Upper lobe of right lung (tissue), 1 donor: ENCODE measurements at regions not wholly inside any gene's neighbourhood (a gene's known extent, or its start where the extent isn't known, plus 50 kb on each side); places are given as distances from the start of the nearest gene placed in this dataset.

Experiments used
- ATAC-seq: fragments of 200-7000 bp; cut with Tn5 transposase; one replicate; pipeline ENCODE4 v1.9.1; 2020; ENCODE audit warnings: mild to moderate bottlenecking, moderate library complexity
- DNase-seq: peaks from one replicate; pipeline ENCODE4 v3.0.0-alpha.2; 2020
- H3K27ac ChIP-seq: fragments of 200-600 bp; one replicate; pipeline ENCODE4 v1.8.0; 2022
- H3K27me3 ChIP-seq: fragments of 200-600 bp; one replicate; pipeline ENCODE4 v1.8.0; 2022; ENCODE audit warnings: mild to moderate bottlenecking
- H3K36me3 ChIP-seq: fragments of 200-600 bp; one replicate; pipeline ENCODE4 v1.8.0; 2022
- H3K4me1 ChIP-seq: fragments of 200-600 bp; one replicate; pipeline ENCODE4 v1.8.0; 2022
- H3K4me3 ChIP-seq: fragments of 200-600 bp; one replicate; pipeline ENCODE4 v1.8.0; 2022; ENCODE audit warnings: mild to moderate bottlenecking
- H3K9me3 ChIP-seq: fragments of 200-600 bp; one replicate; pipeline ENCODE4 v1.8.0; 2022
- CTCF ChIP-seq: fragments of 200-600 bp; IDR thresholded peaks from one replicate; pipeline ENCODE4 v1.8.0; 2022; ENCODE audit warnings: antibody characterized with exemption
- intact Hi-C: fragments of 100-400 bp; cut with DNase I; formaldehyde crosslinking; loops from one replicate; pipeline ENCODE4 v1.11.0; 2022
- donor health status: DM: no; HTN: yes; CAD: no; lungs with severe emphysema.

GRCh38 chr11:116279511-116279910 is 493.3 kb downstream of the BUD13 start:
- Histone ChIP-seq H3K27ac (no peak overlapping the region), H3K36me3 (no peaks in the 10 kb centered on the region), H3K4me3 (no peak overlapping the region), H3K4me1 (no peaks in the 10 kb centered on the region), H3K9me3 (no peaks in the 10 kb centered on the region), H3K27me3 (no peaks in the 10 kb centered on the region)
- ATAC-seq, result no peak
- no peak for TF ChIP-seq CTCF
- no peak for DNase-seq
- intact Hi-C loops, result loop anchor here (10.0 kb wide), 1 partner anchor 955 kb away; no protein-coding TSS in a partner anchor

DNA sequence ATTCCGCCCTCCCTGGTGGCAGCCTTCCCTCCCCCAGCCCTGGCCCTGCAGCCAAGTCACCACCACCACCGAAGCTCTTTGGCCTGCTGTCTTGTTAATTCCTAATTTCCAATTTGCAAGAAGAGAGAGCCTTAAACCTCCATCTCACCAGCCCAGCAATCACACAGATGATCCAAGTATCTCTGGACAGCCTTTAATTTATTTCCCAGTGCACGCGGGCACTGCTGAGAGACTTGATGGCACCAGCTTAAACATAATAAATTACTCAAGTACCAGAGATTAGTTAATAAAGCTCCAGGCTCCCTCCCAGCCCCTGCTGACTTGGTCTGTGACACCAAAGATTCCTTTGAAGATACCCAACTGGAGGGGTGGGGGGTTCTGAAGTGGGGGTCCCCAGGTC is 494.7 kb downstream of the BUD13 start:
- no peaks in the 10 kb centered on the region for H3K9me3 ChIP-seq
- H3K36me3 ChIP-seq, result no peaks in the 10 kb centered on the region
- H3K4me3 ChIP-seq, result no peak overlapping the region
- no peaks in the 10 kb centered on the region for H3K4me1 ChIP-seq
- DNase-seq (no peak), ATAC-seq (no peak)
- intact Hi-C loops, result loop anchor here (10.0 kb wide), 1 partner anchor 953 kb away; no protein-coding TSS in a partner anchor
- no peaks in the 10 kb centered on the region for H3K27me3 ChIP-seq
- no peak for TF ChIP-seq CTCF
- no peak overlapping the region for H3K27ac ChIP-seq

DNA sequence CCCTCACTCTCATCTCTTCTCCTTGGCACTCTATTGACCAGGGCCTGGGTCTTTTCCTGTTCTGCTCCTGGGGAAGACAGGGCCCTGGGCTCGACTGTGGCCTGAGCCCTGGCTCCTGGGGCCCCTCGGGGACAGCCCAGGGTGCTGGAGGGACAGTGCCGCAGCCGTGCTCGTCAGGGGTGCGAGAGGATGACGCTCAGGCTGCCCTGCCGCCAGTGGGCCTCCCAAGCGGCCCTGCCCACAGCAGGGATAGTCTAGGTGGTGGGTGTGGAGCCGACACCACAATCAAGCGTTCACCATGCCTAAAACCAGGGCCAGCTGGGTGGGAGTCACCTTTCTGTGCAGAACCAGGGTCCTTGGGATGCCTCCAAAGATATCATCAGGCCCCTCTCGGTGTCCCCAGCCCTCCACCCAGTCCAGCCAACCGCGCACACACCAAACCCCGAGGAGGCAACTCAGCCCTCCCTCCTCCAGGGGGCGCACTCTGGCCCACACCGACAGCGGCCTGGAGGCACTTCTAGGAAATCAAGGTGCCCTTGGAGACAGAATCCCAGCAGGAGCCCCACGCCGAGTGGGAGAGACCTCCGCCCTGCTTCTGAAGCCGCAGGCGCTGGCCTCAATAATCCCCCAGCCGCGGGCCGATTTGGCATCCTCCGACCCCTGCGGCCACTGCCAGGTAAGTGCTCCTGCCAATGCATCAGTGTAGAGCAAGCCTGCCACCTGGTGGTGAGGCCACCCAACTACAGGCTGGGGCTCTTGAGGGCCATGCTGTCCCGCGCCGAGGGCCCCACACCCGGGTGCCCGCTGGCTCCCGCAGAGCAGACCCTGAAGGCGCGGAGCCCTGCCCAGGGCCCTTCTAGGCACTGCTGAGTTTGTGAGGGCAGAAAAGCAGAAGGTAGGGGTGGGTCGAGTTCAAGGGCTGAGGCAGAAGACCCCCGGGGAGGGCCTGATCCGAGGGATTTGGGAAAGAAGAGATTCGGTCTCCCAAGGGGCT is 496.4 kb downstream of the BUD13 start:
- H3K4me3 ChIP-seq, result peak overlapping the region; percentile 25
- no peaks in the 10 kb centered on the region for H3K36me3 ChIP-seq
- peak; percentile 98 for TF ChIP-seq CTCF
- DNase-seq, result peak; percentile 91
- H3K4me1 ChIP-seq, result no peaks in the 10 kb centered on the region
- intact Hi-C loops, result loop anchor here (10.0 kb wide), 1 partner anchor 952 kb away; no protein-coding TSS in a partner anchor
- no peak overlapping the region for H3K27ac ChIP-seq
- H3K9me3 ChIP-seq, result no peaks in the 10 kb centered on the region
- H3K27me3 ChIP-seq, result no peaks in the 10 kb centered on the region
- ATAC-seq, result peak; percentile 94

DNA sequence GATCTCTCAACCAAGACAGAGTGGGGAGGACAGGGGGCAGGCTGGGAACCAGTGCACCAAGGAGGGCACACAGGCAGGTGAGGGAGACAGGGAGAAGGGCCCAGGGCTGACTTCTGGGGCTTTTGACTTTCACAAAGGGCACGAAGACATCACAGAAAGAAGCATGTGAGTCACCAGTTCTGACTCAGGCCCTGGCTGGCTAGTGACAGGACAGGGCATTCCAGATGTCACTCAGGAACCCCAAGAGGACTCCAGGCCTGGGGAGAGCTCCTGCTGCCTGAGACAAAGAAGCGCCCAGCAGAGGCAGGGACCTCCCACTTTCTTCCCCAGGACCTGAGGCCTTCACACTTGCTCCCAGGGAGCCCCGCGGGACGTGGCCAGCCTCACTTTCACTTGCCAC is 497.2 kb downstream of the BUD13 start:
- no peaks in the 10 kb centered on the region for H3K27me3 ChIP-seq
- ATAC-seq, result peak; percentile 3
- H3K27ac ChIP-seq, result no peak overlapping the region
- intact Hi-C loops, result loop anchor here (10.0 kb wide), 1 partner anchor 951 kb away; no protein-coding TSS in a partner anchor
- no peaks in the 10 kb centered on the region for H3K9me3 ChIP-seq
- TF ChIP-seq CTCF, result no peak
- no peaks in the 10 kb centered on the region for H3K4me1 ChIP-seq
- no peak overlapping the region for H3K4me3 ChIP-seq
- DNase-seq, result no peak
- no peaks in the 10 kb centered on the region for H3K36me3 ChIP-seq

DNA sequence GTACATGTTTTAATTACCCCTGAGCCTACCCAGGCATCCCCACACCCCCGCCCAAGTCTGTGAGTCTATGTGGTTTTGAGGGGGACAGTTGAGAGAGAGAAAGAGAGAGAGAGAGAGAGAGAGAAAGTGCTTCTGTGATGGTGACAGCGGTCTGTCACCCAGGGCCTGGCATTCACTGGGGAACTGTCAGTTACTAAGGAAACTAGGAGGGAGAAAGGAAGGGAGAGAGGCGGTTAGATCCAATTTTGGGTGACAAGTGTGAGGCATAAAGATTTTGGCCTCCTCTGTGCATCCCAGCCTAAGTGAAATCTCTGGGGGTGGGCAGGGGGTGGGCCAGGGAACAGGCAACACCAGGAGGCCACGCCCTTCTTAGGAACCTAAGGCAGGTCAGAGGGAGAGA is 498.3 kb downstream of the BUD13 start:
- no peak for DNase-seq
- ATAC-seq, result no peak
- Histone ChIP-seq H3K9me3 (no peaks in the 10 kb centered on the region), H3K36me3 (no peaks in the 10 kb centered on the region), H3K4me3 (no peak overlapping the region), H3K27me3 (no peaks in the 10 kb centered on the region), H3K27ac (no peak overlapping the region), H3K4me1 (no peaks in the 10 kb centered on the region)
- intact Hi-C loops, result loop anchor here (10.0 kb wide), 1 partner anchor 950 kb away; no protein-coding TSS in a partner anchor
- no peak for TF ChIP-seq CTCF
